B cell (primary cell): ENCODE measurements at regions not wholly inside any gene's neighbourhood (a gene's known extent, or its start where the extent isn't known, plus 50 kb on each side); places are given as distances from the start of the nearest gene placed in this dataset.

Experiments used
- ATAC-seq: fragments of 200-7000 bp; cut with Tn5 transposase; one replicate; pipeline ENCODE4 v1.10.0; 2021; ENCODE audit warnings: low read depth, mild to moderate bottlenecking, moderate number of reproducible peaks, moderate library complexity
- CTCF ChIA-PET: fragments of 350-600 bp; sonication (Branson Sonifier 250); formaldehyde crosslinking; loops from one replicate; lab custom pipeline; 2021; ENCODE audit warnings: antibody characterized with exemption, inconsistent platforms; lab: Charles Lee
- POLR2A ChIA-PET: fragments of 350-600 bp; sonication (Branson Sonifier 250); formaldehyde crosslinking; loops from one replicate; lab custom pipeline; 2021; ENCODE audit warnings: antibody characterized with exemption; lab: Charles Lee
- DNase-seq: peaks from one replicate; pipeline ENCODE4 v3.0.0; 2013
- H2AFZ ChIP-seq: 2 replicates; pipeline ENCODE4 v1.6.1; 2012; ENCODE audit warnings: mild to moderate bottlenecking, low read depth, low read length; ENCODE audit not compliant: insufficient read depth, poor library complexity, severe bottlenecking
- H3K27ac ChIP-seq, 2 donors: 1 replicate in 1 of 2; 2 replicates in 1 of 2; pipeline ENCODE4 v1.5.1; 2012 to 2013; ENCODE audit warnings: low read length in 2 of 2, mild to moderate bottlenecking in 2 of 2, moderate library complexity in 1 of 2
- H3K27me3 ChIP-seq, 4 experiments: fragments of 200-600 bp in 1 of 4; sonication (generic) in 1 of 4; replicated peaks in 1 of 4; 1 replicate in 2 of 4; 2 replicates in 2 of 4; pipeline versions ENCODE4 v1.6.1 to v1.7.0; 2013 to 2016; ENCODE audit warnings: low read length in 3 of 4, mild to moderate bottlenecking in 2 of 4, mixed read lengths in 1 of 4, moderate library complexity in 1 of 4; ENCODE audit not compliant: insufficient read depth in 4 of 4, control insufficient read depth in 3 of 4; ENCODE audit errors: control extremely low read depth in 1 of 4
- H3K36me3 ChIP-seq, 2 experiments: replicated peaks in 1 of 2; 1 replicate in 1 of 2; 2 replicates in 1 of 2; pipeline versions ENCODE4 v1.6.1 to v1.7.1; 2013; ENCODE audit warnings: low read length in 1 of 2; ENCODE audit not compliant: insufficient read depth in 2 of 2, control insufficient read depth in 1 of 2; ENCODE audit errors: control extremely low read depth in 1 of 2, extremely low read depth in 1 of 2
- H3K4me1 ChIP-seq, 2 donors: fragments of 200-600 bp in 1 of 2; sonication (generic) in 1 of 2; 1 replicate in 1 of 2; 2 replicates in 1 of 2; pipeline versions ENCODE4 v1.5.1 to v1.6.1; 2013 to 2017; ENCODE audit warnings: low read length in 2 of 2; ENCODE audit not compliant: control insufficient read depth in 2 of 2, insufficient read depth in 2 of 2
- H3K4me2 ChIP-seq: replicated peaks from 2 replicates; pipeline ENCODE3; 2012; ENCODE audit warnings: mild to moderate bottlenecking, low read depth, low read length; ENCODE audit not compliant: poor library complexity, severe bottlenecking
- H3K4me3 ChIP-seq, 5 experiments: fragments of 200-600 bp in 1 of 5; sonication (generic) in 1 of 5; 1 replicate in 3 of 5; 2 replicates in 2 of 5; pipeline versions ENCODE4 v1.5.1 to v1.7.0; 2011 to 2016; ENCODE audit warnings: low read length in 4 of 5, mild to moderate bottlenecking in 4 of 5, low read depth in 2 of 5, control low read depth in 1 of 5, moderate library complexity in 1 of 5; ENCODE audit not compliant: insufficient read depth in 1 of 5; ENCODE audit errors: control extremely low read depth in 1 of 5, extremely low read depth in 1 of 5
- H3K79me2 ChIP-seq: fragments of 200-600 bp; sonication (generic); one replicate; pipeline ENCODE4 v1.6.0; 2016; ENCODE audit warnings: low read length; ENCODE audit not compliant: control insufficient read depth, insufficient read depth
- H3K9ac ChIP-seq: fragments of 200-600 bp; sonication (generic); 2 replicates; pipeline ENCODE4 v1.6.1; 2017; ENCODE audit warnings: mild to moderate bottlenecking, low read length, moderate library complexity
- H3K9me3 ChIP-seq, 3 donors: one replicate each; pipeline versions ENCODE4 v1.6.1 to v1.7.1; 2013; ENCODE audit warnings: low read length in 2 of 3; ENCODE audit not compliant: control insufficient read depth in 2 of 3, insufficient read depth in 1 of 3; ENCODE audit errors: control extremely low read depth in 1 of 3
- H4K20me1 ChIP-seq: 2 replicates; pipeline ENCODE4 v1.6.0; 2012; ENCODE audit warnings: mild to moderate bottlenecking, low read length; ENCODE audit not compliant: insufficient read depth, control insufficient read depth, poor library complexity, severe bottlenecking
- H3K27ac Mint-ChIP-seq: one replicate; pipeline ENCODE4 v1.8.0; 2021; ENCODE audit warnings: mixed read lengths
- H3K27me3 Mint-ChIP-seq: one replicate; pipeline ENCODE4 v1.8.0; 2021; ENCODE audit warnings: mixed read lengths
- H3K4me1 Mint-ChIP-seq: one replicate; pipeline ENCODE4 v1.8.0; 2021; ENCODE audit warnings: mixed read lengths
- H3K4me3 Mint-ChIP-seq: one replicate; pipeline ENCODE4 v1.8.0; 2021; ENCODE audit warnings: mixed read lengths
- H3K9me3 Mint-ChIP-seq: one replicate; pipeline ENCODE4 v1.8.0; 2022; ENCODE audit warnings: mixed read lengths; ENCODE audit not compliant: insufficient read depth
- CTCF ChIP-seq: fragments of 200-600 bp; IDR thresholded peaks from one replicate; pipeline ENCODE4 v1.8.0; 2022; ENCODE audit warnings: antibody characterized with exemption, mild to moderate bottlenecking
- EZH2 ChIP-seq: IDR thresholded peaks from 2 replicates; pipeline ENCODE4 v1.6.1; 2012; ENCODE audit warnings: borderline replicate concordance, low read depth, mild to moderate bottlenecking, moderate library complexity, low read length; ENCODE audit not compliant: insufficient read depth, poor library complexity, severe bottlenecking
- WGBS: methylation state at CpG from one replicate; pipeline ENCODE4 v1.1.5; 2013; ENCODE audit warnings: missing lambda C conversion rate; ENCODE audit not compliant: insufficient coverage; 5-methylcytosine and 5-hydroxymethylcytosine counted together
- intact Hi-C: fragments of 100-400 bp; cut with micrococcal nuclease; formaldehyde crosslinking; loops from one replicate; pipeline ENCODE4 v1.10.0; 2022

GRCh38 chr9:71594541-71594940, 173.8 kb downstream of the CEMIP2 start:
- Mint-ChIP-seq H3K4me3 (no peak overlapping the region), H3K4me1 (no peaks in the 10 kb centered on the region), H3K27ac (no peak overlapping the region), H3K27me3 (peaks cover 29% of the 10 kb centered on the region), H3K9me3 (no peaks in the 10 kb centered on the region)
- no peaks in the 10 kb centered on the region for H3K79me2 ChIP-seq
- H2AFZ ChIP-seq: no peak overlapping the region
- no peaks in the 10 kb centered on the region for H3K36me3 ChIP-seq
- intact Hi-C loops: no loop called here
- DNase-seq (no peak), ATAC-seq (no peak)
- no peak overlapping the region for H3K4me3 ChIP-seq
- no peaks in the 10 kb centered on the region for H4K20me1 ChIP-seq
- no peak overlapping the region for H3K4me2 ChIP-seq
- H3K27ac ChIP-seq: no peak overlapping the region
- H3K27me3 ChIP-seq: peaks cover 0 to 13% (median 3%) of the 10 kb centered on the region in 4 experiments
- WGBS: 100% methylated on average over 1 of the region's 3 CpGs
- no peaks in the 10 kb centered on the region for H3K9me3 ChIP-seq
- no peak overlapping the region for H3K9ac ChIP-seq
- TF ChIP-seq EZH2 (no peak), CTCF (no peak)
- ChIA-PET CTCF (interaction anchor here (1.2 kb wide), 1 partner anchor 10 kb away, joined by 5 read pairs; no protein-coding TSS in a partner anchor), POLR2A (no interaction called here)
- H3K4me1 ChIP-seq: no peaks in the 10 kb centered on the region

- CTCF ChIA-PET: no interaction called here
- H2AFZ ChIP-seq: no peak overlapping the region
- 100% methylated on average over 1 of the region's 2 CpGs for WGBS
- ATAC-seq (no peak), DNase-seq (no peak)
- intact Hi-C loops: no loop called here
- TF ChIP-seq CTCF: no peak
- POLR2A ChIA-PET: no interaction called here
- H3K27ac Mint-ChIP-seq: no peak overlapping the region
- H3K36me3 ChIP-seq: no peaks in the 10 kb centered on the region
- H3K4me1 ChIP-seq: no peaks in the 10 kb centered on the region
- no peaks in the 10 kb centered on the region for H3K79me2 ChIP-seq
- H3K4me3 ChIP-seq: no peak overlapping the region
- no peaks in the 10 kb centered on the region for H4K20me1 ChIP-seq
- no peak overlapping the region for H3K4me3 Mint-ChIP-seq
- H3K4me1 Mint-ChIP-seq: no peaks in the 10 kb centered on the region
- no peak overlapping the region for H3K9ac ChIP-seq
- no peak overlapping the region for H3K4me2 ChIP-seq
- H3K27ac ChIP-seq: no peak overlapping the region
- H3K27me3 ChIP-seq: peaks cover 0 to 15% (median 3%) of the 10 kb centered on the region in 4 experiments
- H3K9me3 ChIP-seq: no peaks in the 10 kb centered on the region
- H3K27me3 Mint-ChIP-seq: peaks cover 34% of the 10 kb centered on the region
- H3K9me3 Mint-ChIP-seq: no peaks in the 10 kb centered on the region
These were observed 175.9 kb downstream of the CEMIP2 start for GRCh38 chr9:71592400-71592799.
